Right renal cortex interstitium (tissue), 3 donors: ENCODE measurements at regions not wholly inside any gene's neighbourhood (a gene's known extent, or its start where the extent isn't known, plus 50 kb on each side); places are given as distances from the start of the nearest gene placed in this dataset.

Source experiments
- DNase-seq, 3 donors: peaks; one replicate each; pipeline ENCODE4 v3.0.0-alpha.2; 2013; ENCODE audit warnings: low read depth in 3 of 3, low spot score in 2 of 3

DNA sequence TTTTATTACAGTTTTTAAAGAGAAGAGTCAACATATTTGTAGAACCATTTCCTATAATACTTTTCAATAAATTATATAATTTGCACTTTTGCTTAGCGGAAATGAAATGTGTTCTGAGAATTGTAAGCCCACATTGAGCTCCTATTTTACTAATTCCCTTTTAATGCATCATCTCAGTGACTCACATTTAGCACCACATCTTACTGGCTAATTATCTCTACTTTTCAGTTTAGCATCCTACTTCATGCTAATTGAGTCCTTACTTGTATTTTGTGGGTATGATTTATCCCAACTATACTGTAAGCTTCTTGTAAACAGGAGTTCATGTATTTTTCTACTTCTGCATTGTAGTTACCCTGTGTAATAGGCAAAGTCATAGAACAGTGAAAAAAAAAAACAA is 67.5 kb downstream of the TMX1 start:
- no peak for DNase-seq

DNA sequence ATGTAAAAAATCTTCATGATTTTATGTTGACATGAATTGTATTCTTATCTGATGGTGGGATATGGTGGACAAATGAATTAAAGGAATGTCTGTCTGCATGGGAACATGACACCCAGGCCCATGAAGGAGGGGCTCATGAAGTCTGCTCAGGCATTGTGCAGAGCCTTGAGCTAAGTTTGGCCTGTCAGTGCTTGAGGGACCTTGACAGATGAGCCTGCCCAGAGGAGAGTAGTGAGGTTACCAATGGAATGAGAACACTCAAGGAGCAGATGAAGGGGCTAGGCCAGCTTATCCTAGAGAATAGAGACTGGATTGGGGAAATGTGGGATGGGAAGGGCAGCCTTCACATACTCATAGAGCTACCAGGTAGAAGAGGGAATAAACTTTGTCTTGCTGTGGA is 68.8 kb downstream of the TMX1 start:
- no peak for DNase-seq

DNA sequence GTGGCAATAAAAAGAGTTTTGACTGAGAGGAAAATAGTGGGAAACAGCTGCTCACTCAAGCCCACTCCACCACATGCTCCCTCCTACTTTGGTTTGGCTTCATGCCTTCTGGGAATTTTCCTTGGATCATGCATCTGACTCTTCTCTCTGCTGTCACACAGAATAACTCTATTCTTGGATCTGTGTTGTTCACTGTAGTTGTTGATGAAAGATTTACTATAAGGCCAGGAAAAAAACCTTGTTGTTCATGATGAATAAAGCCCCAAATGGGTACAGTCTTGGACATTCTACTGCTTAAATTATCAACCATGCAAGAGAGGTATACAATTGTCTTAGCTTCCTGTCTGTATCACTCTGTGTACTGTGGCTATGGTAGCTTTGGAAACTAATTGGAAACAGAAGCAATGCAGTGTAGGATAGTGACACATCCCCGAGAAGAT is 70.5 kb downstream of the TMX1 start:
- peak; percentile 37 to 52 (median 38) for DNase-seq

DNA sequence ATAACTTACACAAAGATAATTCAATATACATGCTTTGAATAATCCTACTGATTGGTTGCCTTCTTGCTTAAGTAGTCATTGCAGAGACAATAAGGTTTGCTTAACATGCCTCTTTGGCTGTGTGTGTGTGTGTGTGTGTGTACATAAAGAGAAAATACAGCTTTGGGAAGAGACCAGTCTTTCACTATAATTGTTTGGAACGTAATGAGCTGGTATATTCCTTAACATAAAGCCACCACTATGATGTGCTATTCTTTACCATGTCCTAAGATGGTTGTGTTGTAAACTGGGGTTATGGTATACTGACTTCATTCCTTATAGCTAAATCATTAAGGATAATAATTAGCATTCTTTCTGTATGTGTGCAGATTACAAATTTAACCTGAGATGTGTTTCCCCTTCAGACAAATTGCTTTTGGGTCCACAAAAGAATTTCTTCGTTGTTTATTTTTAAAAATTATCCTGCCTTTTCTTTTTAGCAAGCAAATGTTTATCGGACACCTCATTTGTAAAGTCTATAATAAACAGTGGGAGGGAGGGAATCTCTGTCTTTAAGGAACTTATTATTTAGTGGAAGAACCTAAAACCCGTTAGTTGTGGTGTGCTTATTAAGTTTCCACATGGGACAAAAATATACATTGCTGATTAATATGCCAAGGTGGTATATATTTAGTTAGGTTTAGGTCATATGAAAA is 74.4 kb downstream of the TMX1 start:
- no peak for DNase-seq

DNA sequence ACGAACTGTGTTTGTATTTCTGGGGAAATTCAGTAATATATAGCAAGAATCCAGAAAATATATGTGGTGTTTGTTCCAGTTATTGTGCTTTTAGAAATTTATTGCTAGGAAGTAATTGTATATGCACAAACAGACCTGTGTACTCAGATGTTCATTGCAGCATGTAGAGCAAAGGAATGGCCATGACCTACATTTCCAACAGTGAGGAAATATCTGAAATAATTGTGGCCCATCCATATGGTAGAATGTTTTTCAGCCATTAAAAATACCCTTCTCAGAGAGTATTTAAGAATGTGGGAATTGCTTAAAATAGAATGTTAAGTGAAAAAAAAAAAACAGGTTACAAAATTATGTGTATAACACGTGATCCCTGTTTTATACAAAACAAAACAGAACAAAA is 77.3 kb downstream of the TMX1 start:
- DNase-seq = no peak

DNA sequence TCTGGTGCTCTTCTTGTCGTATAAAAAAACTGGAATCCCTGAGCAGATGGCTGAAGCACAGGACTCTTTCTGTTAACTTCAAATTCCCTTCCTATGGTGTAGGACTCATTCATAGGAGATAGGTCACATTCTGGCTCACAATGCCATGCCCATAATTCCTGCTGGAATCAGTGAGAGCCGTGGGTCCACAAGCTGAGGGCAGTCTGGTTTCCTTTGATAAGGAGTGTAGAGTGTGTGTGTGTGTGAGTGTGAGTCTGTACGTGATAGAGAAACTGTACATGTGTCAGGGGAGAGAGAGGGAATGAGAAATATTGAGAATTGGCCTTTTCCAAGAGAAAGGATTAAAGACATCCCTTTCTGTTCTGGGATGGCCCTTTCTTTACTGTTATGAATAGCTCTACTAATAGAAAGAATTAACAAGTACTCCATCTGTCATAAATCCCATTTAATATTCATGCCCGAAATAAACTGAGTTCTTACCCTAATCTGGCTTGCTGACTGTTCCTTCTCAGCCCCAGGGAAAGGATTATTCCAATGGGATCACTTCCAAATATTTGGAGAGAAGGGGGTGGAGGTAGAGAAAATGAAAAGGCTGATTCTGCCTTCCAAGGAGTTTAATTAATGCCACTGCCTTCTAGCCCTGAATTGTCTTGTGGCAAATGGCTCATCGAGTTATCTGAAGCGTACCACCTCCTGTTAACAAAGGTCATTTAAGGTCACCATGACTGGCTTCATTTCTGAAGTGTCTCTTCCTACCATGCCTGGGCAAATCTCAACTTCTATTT is 79.0 kb downstream of the TMX1 start:
- no peak for DNase-seq

DNA sequence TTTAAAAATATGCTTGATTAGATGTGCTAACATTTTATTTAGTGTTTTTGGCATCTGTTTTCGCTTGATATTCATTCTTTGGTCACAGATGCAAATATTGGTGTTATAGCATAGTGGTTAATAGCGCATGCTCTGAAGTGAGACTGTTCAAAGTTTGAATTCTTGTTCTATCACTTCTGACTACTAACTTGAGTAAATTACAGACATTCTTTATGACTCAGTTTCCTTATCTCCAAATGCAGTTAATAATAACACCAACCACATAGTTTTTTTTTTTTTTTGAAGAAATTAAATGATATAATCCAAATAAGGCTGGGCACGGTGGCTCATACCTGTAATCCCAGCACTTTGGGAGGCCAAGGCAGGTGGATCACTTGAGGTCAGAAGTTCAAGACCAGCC is 81.0 kb downstream of the TMX1 start:
- no peak for DNase-seq

DNA sequence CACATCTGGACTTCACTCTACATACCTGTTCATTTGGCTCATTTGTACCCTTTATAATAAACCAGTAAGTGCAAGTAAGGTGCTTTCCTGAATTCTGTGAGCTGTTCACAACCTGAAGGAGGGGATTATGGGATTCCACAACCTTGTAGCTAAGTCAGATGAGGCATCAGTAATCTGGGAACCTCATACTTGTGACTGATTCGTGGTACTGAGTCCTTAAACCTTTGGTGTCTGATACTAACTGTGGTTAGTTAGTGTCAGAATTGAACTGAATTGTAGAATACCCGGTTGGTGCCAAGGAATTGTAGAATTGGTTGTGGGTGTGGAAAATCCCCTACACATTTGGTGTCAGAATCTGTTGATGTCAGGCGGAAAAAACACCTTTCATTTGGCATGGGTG is 83.4 kb downstream of the TMX1 start:
- no peak for DNase-seq

DNA sequence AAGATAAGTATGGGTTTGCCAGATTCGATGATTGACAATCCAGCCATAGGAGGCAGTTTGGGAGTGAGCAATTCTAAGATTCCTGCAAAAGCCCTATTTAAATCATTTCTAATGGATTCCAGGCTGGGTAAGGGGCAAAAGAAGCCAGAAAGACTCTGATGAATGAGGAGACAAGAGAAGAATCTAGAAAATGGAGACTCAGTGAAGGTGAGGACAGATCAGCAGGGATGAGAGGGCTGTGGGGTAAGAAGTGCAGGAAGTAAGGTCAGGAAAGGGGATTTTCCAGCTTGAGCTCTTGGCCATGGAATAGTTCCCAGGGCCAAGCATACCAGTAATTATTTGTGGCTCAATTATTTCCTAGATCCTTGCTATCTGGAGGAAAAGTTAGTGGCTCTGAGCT is 87.3 kb downstream of the TMX1 start:
- no peak for DNase-seq

DNA sequence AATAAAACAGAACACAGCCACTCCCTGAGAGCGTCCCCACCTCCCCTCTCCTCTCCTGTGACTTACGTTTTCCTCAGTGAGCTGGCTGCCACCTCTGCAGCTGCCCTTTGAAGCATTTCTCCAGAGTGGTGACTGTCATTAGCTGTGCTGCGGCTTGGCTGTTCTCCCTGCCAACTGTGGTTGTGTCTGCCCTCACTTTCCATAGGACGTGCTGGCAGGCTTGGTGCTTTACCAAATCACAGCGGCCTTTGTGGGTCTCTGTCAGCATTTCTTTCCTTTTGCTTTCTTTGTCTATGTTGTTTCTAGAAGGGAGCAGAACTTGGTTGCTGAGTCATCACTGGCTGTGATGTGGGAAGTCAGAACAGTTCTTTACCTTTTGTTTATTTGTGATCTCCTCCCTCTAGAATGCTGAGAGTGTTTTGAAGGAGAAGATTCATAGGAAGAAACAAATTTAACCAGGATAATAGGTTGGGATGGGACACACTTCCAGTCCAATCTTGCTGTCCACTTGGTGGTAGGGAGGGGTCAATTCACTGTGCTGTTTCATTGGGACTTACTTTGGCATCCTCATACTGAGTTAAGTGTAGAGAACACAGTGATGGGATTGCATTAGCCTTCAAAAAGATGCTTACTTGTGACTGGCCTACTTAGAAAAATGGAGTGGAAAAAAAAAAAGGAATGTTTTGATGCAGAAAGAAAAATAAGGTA is 88.2 kb downstream of the TMX1 start:
- DNase-seq = no peak

DNA sequence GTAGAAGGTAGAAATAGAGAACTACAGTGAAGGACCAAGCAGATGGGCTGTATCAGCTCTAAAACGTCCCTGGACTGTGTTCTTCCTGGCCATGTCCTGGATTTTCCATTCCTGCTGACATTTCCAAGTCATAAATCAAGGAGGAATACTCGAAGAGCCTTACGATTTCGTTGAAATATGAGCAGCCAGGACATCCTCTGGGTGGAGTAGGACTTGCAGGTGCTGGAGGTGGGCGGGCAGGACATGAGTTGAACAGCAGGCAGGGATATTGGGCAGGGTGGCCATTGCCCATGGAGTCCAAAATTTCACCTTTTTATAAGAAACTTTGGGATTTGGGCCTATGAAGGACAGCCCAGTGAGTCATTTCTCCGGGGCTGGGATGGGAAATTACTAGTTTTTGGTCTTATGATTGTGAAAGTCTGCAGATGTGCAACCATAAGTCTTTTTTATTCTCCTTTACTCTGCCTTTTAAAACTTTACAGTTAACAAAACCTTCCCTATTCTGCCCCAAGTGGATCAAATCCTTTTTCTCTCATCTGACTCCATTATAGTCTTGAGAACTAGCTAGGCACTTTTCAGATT is 88.8 kb downstream of the TMX1 start:
- no peak for DNase-seq

DNA sequence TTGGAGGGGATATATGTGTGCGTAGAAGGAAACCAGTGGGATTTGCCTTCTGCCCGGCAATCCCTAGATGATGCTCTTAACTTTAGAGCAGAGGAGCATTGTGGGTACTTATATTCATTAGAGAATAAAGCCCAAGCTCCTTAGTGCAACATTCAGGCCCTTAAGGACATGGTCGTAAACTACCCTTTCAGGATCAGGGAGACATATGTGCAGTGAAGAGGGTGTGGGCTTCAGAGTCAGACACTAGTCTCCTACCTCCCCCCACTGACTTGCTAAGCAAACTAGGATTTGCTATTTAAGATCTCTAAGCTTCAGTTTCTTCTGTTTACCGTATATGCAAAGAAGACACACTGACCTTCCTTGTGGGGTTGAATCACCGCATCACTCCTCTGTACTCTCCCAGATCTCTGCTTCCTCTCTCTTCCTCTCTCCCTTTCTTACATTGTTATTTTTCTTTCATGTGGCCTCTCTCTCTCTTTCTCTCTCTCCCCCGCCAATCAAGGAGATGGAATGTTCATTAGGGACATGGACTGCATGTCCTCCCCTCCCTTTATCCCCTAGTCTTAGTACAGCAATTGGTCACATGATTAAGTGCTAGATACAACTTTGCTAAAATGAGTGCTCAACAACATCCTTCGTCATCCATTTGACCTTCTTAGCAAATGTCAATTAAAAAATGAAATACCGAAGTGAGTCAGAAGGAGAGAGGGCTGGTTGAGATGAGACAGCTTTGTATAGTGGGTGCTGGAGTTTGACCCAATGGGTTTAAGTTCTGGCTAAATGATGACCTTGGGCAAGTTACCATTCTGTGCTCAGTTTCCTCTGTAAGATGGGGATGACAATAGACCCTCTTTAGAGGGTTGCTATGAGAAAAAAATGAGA is 91.7 kb downstream of the TMX1 start:
- DNase-seq = no peak

DNA sequence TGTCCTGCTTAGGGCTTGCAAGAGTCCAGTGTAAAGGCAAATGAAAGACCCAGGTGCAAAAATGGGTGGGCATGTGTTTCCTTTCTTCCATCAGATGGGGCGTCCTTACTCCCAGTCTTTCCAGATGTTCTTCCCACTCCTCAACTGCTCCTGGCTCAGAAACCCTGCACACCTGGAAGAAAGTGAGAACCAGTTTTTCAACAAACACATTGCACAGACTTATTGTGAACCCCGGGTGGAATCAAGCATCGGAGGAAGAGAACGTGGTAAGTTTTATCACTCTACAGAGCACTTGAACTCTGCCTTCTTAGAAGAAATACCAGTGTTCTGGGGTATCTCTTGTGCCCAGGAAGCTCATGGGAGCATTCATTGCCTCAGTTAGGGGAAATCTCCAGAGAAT is 93.3 kb downstream of the TMX1 start:
- no peak for DNase-seq

DNA sequence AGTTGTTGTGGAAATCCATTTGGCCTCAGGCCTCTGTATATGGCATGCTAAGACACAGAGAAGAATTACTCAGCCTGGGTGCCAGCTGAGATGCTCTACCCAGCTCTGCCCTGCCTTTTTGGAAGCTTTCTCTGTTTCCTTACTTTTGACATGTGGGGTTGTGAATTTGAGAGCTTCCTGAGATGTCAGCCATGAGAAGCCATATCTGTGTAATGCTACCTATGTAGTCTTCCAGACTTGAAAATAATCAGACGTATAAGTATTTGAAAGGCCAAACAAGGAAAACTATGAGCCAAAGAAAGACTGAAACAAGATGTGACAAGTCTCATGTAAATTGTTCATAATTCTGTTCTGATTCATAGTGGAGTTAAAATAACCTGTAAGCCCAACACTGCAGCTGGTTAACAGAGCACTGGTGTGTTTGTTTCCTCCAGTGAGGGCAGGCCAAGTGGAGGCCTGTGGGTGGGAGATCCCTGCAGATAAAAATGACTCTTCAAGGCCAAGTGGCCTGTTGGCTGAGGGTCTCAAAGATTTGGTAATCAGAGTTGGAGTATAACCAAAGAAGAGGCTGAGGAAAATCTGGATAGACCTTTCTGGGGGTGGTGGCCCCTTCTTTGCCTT is 94.0 kb downstream of the TMX1 start:
- DNase-seq = no peak

DNA sequence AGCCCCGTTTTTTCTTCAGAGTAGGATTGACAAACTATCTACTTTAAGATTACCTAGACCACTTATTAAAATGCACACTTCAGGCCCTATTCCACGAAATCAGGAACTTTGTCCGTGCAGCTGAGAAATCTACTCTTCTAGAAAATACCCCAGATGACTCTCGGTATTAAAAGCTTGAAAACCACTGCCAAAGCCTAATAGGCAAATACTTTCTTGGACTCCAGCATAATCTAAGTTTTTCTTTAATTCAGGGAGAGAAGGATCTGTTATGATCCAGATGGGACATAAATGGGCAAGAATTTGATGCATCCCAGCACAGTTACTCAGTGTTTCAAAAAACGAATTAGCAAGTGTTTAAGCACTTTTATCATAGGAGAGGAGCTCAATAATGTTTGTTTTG is 94.5 kb downstream of the TMX1 start:
- no peak for DNase-seq

DNA sequence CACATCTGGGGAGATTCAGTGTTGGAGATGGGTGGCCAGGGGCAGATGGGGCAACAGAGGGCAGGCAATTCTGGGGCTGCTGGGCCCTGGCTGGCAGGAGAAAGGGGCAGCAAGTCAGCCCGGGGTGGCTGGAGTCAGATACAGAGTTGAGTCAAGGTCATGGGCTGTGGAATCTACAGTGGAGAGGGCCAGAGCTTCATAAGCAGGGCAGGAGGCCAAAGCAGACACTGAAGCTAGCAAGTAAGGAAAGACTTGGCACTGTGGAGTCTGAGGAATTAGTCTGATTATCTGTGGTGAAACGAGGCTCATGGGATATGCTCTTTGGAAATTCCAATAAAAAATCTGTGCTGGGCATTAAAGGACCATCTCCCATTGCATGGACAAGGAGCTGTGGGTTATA is 95.5 kb downstream of the TMX1 start:
- DNase-seq = no peak

DNA sequence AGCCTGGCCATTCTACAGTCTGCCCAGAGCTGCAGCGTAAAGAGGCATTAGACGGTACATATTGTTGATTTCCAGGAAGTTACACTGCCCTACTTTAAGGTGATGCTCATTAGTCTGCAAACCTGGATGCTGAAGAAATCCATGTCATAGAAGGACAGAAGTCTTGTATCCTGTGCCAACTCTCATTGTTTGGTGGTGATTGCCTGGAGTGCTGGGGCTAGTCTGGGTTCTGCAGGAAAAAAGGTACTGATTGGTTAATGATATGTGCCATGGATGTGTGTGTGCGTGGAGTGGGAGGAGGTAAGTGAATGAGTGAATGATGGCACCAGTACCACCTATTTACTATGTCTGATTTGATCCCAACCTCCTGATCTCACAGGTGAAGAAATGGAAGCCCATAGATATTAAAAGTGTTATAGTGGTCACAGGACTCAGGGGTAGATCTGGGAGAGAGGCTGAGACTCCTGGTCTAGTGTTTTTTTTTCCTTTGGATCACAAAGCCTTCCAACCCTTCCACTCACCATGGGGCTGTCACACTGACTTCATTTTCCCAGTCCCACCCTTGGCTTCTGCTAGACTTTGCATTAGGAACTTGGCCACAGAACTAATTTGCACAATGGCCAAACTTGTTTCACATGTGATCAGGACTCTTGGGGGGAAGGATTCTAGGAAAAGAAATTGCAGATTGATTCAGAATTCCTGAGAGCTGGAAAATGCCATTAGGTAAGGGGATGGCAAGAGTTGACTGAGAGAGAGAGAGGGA is 96.1 kb downstream of the TMX1 start:
- DNase-seq = no peak

DNA sequence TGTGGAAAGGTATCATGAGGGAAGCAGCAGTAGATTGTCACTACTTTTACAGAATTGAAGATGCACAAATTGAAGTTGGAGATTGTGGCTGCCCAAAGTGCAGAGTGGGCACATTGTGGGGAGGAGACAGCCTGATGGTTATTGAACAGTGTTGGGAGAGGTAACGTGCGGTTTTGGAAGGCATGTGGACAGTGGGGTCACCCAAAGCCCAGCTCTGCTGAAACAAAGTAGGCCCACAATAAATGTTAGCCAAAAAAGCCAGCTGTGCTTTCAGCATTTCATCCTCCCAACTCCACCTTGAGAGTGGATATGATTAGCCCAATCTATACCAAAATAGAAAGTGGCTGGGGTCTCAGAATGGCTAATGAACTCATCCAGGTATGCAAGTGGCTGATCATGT is 96.7 kb downstream of the TMX1 start:
- DNase-seq = no peak

DNA sequence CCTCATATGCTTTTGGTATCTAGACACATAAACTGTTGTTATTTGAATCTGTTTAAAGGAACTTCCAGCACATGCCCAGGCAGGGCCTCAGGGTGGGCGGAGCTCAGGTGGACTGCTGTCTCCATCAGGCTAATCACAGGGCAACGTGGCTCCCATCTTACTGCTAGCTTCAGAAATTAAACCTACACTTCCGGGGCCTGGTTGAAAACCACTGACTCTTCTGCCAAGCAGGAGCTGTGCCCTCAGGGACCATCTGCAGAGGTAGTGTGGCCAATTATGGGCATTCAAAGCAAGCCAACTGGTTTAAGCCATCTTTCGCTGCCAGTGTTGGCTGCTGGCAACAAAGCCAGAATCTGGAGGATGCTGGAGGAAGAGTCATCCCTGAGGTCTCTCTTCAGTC is 97.5 kb downstream of the TMX1 start:
- DNase-seq = no peak
